GM15510 (cell line): ENCODE measurements at regions not wholly inside any gene's neighbourhood (a gene's known extent, or its start where the extent isn't known, plus 50 kb on each side); places are given as distances from the start of the nearest gene placed in this dataset.

ENCODE experiments used
- POLR2A ChIP-seq: IDR thresholded peaks from 3 replicates; pipeline ENCODE4 v1.6.1; 2011; ENCODE audit warnings: borderline replicate concordance; ENCODE audit not compliant: insufficient read length; ENCODE audit errors: extremely low read depth

- no peak for TF ChIP-seq POLR2A
Measured at GRCh38 chr6:113491376-113491775, 365.8 kb upstream of the MARCKS start.

GRCh38 chr6:113493991-113494390 lies 363.2 kb upstream of the MARCKS start:
- TF ChIP-seq POLR2A = no peak

GRCh38 chr6:113495521-113495920 lies 361.6 kb upstream of the MARCKS start:
- no peak for TF ChIP-seq POLR2A

GRCh38 chr6:113496166-113496565 lies 361.0 kb upstream of the MARCKS start:
- TF ChIP-seq POLR2A = no peak

GRCh38 chr6:113500221-113500620 lies 356.9 kb upstream of the MARCKS start:
- no peak for TF ChIP-seq POLR2A

GRCh38 chr6:113505084-113505699 lies 352.0 kb upstream of the MARCKS start:
- no peak for TF ChIP-seq POLR2A

GRCh38 chr6:113508249-113508648 lies 348.9 kb upstream of the MARCKS start:
- no peak for TF ChIP-seq POLR2A

GRCh38 chr6:113511100-113511499 lies 346.0 kb upstream of the MARCKS start:
- TF ChIP-seq POLR2A = no peak

GRCh38 chr6:113512576-113512975 lies 344.6 kb upstream of the MARCKS start:
- no peak for TF ChIP-seq POLR2A

GRCh38 chr6:113513086-113513485 lies 344.1 kb upstream of the MARCKS start:
- no peak for TF ChIP-seq POLR2A

- TF ChIP-seq POLR2A = no peak
Measured at GRCh38 chr6:113522376-113522775, 334.8 kb upstream of the MARCKS start.

- TF ChIP-seq POLR2A = no peak
Measured at GRCh38 chr6:113524826-113525225, 332.3 kb upstream of the MARCKS start.

GRCh38 chr6:113526553-113526952 lies 330.6 kb upstream of the MARCKS start:
- no peak for TF ChIP-seq POLR2A

GRCh38 chr6:113526995-113527394 lies 330.1 kb upstream of the MARCKS start:
- TF ChIP-seq POLR2A = no peak

- TF ChIP-seq POLR2A = no peak
Measured at GRCh38 chr6:113528111-113528510, 329.0 kb upstream of the MARCKS start.

GRCh38 chr6:113529196-113529595 lies 327.9 kb upstream of the MARCKS start:
- TF ChIP-seq POLR2A = no peak

GRCh38 chr6:113529879-113530278 lies 327.3 kb upstream of the MARCKS start:
- no peak for TF ChIP-seq POLR2A
